ENCODE measurements at regions not wholly inside any gene's neighbourhood (a gene's known extent, or its start where the extent isn't known, plus 50 kb on each side); places are given as distances from the start of the nearest gene placed in this dataset.

GRCh38 chr15:91564631-91565030 is 288.9 kb upstream of the SLCO3A1 start:
- H3K27me3 Mint-ChIP-seq (ENCODE audit: insufficient read depth, low read depth, poor library complexity) = no peaks in the 10 kb centered on the region
- no peaks in the 10 kb centered on the region; the same call in 2 of the 3 replicates for H3K9me3 Mint-ChIP-seq
- no peak for TF ChIP-seq JUNB (IDR thresholded peaks at IDR 0.05; ENCODE audit: unreplicated experiment)
- TF ChIP-seq CTCF (conservative IDR thresholded peaks at IDR 0.05; ENCODE audit: low read depth in 2 of 2) = no peak
- TF ChIP-seq POLR2AphosphoS5 (IDR thresholded peaks at IDR 0.05; ENCODE audit: low read depth) = no peak
- TF ChIP-seq EZH2phosphoT487 (IDR thresholded peaks at IDR 0.05; ENCODE audit: unreplicated experiment) = no peak
- TF ChIP-seq CREB1 (CRISPR knock-in tag; IDR thresholded peaks at IDR 0.05; ENCODE audit: low read depth) = no peak
- TF ChIP-seq, protein P1, sequence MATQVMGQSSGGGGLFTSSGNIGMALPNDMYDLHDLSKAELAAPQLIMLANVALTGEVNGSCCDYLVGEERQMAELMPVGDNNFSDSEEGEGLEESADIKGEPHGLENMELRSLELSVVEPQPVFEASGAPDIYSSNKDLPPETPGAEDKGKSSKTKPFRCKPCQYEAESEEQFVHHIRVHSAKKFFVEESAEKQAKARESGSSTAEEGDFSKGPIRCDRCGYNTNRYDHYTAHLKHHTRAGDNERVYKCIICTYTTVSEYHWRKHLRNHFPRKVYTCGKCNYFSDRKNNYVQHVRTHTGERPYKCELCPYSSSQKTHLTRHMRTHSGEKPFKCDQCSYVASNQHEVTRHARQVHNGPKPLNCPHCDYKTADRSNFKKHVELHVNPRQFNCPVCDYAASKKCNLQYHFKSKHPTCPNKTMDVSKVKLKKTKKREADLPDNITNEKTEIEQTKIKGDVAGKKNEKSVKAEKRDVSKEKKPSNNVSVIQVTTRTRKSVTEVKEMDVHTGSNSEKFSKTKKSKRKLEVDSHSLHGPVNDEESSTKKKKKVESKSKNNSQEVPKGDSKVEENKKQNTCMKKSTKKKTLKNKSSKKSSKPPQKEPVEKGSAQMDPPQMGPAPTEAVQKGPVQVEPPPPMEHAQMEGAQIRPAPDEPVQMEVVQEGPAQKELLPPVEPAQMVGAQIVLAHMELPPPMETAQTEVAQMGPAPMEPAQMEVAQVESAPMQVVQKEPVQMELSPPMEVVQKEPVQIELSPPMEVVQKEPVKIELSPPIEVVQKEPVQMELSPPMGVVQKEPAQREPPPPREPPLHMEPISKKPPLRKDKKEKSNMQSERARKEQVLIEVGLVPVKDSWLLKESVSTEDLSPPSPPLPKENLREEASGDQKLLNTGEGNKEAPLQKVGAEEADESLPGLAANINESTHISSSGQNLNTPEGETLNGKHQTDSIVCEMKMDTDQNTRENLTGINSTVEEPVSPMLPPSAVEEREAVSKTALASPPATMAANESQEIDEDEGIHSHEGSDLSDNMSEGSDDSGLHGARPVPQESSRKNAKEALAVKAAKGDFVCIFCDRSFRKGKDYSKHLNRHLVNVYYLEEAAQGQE (IDR thresholded peaks at IDR 0.05; ENCODE audit: unreplicated experiment) = no peak
- no peak for TF ChIP-seq ETS1 (IDR thresholded peaks at IDR 0.05)
- TF ChIP-seq ZNF331 (CRISPR knock-in tag; IDR thresholded peaks at IDR 0.05; ENCODE audit: low read depth) = no peak
- no peak for TF ChIP-seq STAT1 (IDR thresholded peaks at IDR 0.05; ENCODE audit: unreplicated experiment)
- TF ChIP-seq EZH2 (IDR thresholded peaks at IDR 0.05; ENCODE audit: low read depth, unreplicated experiment) = no peak
- no peak for TF ChIP-seq ZNF114 (CRISPR knock-in tag; IDR thresholded peaks at IDR 0.05)
- TF ChIP-seq, protein P2, sequence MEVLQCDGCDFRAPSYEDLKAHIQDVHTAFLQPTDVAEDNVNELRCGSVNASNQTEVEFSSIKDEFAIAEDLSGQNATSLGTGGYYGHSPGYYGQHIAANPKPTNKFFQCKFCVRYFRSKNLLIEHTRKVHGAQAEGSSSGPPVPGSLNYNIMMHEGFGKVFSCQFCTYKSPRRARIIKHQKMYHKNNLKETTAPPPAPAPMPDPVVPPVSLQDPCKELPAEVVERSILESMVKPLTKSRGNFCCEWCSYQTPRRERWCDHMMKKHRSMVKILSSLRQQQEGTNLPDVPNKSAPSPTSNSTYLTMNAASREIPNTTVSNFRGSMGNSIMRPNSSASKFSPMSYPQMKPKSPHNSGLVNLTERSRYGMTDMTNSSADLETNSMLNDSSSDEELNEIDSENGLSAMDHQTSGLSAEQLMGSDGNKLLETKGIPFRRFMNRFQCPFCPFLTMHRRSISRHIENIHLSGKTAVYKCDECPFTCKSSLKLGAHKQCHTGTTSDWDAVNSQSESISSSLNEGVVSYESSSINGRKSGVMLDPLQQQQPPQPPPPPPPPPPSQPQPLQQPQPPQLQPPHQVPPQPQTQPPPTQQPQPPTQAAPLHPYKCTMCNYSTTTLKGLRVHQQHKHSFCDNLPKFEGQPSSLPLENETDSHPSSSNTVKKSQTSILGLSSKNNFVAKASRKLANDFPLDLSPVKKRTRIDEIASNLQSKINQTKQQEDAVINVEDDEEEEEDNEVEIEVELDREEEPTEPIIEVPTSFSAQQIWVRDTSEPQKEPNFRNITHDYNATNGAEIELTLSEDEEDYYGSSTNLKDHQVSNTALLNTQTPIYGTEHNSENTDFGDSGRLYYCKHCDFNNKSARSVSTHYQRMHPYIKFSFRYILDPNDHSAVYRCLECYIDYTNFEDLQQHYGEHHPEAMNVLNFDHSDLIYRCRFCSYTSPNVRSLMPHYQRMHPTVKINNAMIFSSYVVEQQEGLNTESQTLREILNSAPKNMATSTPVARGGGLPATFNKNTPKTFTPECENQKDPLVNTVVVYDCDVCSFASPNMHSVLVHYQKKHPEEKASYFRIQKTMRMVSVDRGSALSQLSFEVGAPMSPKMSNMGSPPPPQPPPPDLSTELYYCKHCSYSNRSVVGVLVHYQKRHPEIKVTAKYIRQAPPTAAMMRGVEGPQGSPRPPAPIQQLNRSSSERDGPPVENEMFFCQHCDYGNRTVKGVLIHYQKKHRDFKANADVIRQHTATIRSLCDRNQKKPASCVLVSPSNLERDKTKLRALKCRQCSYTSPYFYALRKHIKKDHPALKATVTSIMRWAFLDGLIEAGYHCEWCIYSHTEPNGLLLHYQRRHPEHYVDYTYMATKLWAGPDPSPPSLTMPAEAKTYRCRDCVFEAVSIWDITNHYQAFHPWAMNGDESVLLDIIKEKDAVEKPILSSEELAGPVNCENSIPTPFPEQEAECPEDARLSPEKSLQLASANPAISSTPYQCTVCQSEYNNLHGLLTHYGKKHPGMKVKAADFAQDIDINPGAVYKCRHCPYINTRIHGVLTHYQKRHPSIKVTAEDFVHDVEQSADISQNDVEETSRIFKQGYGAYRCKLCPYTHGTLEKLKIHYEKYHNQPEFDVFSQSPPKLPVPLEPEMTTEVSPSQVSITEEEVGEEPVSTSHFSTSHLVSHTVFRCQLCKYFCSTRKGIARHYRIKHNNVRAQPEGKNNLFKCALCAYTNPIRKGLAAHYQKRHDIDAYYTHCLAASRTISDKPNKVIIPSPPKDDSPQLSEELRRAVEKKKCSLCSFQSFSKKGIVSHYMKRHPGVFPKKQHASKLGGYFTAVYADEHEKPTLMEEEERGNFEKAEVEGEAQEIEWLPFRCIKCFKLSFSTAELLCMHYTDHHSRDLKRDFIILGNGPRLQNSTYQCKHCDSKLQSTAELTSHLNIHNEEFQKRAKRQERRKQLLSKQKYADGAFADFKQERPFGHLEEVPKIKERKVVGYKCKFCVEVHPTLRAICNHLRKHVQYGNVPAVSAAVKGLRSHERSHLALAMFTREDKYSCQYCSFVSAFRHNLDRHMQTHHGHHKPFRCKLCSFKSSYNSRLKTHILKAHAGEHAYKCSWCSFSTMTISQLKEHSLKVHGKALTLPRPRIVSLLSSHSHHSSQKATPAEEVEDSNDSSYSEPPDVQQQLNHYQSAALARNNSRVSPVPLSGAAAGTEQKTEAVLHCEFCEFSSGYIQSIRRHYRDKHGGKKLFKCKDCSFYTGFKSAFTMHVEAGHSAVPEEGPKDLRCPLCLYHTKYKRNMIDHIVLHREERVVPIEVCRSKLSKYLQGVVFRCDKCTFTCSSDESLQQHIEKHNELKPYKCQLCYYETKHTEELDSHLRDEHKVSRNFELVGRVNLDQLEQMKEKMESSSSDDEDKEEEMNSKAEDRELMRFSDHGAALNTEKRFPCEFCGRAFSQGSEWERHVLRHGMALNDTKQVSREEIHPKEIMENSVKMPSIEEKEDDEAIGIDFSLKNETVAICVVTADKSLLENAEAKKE (CRISPR knock-in tag; IDR thresholded peaks at IDR 0.05) = no peak
- TF ChIP-seq NANOG (IDR thresholded peaks at IDR 0.05; ENCODE audit: borderline replicate concordance) = no peak
- Histone ChIP-seq H3K79me2 (replicated peaks; ENCODE audit: insufficient read depth) (no peaks in the 10 kb centered on the region), H3F3A (replicated peaks; ENCODE audit: low read depth) (no peaks in the 10 kb centered on the region), H3K27ac (ENCODE audit: low read depth) (no peak overlapping the region), H4K20me1 (replicated peaks; ENCODE audit: insufficient read depth) (no peaks in the 10 kb centered on the region; the same call in 1 of the 2 replicates), H3K36me3 (ENCODE audit: insufficient read depth) (no peaks in the 10 kb centered on the region), H2AFZ (no peak overlapping the region), H3K9me2 (ENCODE audit: insufficient read depth) (peaks cover 5% of the 10 kb centered on the region; the same call in 1 of the 2 replicates), H3K4me1 (ENCODE audit: insufficient read depth) (no peaks in the 10 kb centered on the region), H3K27me3 (ENCODE audit: insufficient read depth) (no peaks in the 10 kb centered on the region), H3K4me3 (no peak overlapping the region), H3K4me2 (no peak overlapping the region)
- peaks cover 4% of the 10 kb centered on the region; the same call in 1 of the 3 replicates for H3K4me1 Mint-ChIP-seq
- ATAC-seq (no peak), DNase-seq (ENCODE audit: low spot score) (no peak)
- H3K27ac Mint-ChIP-seq = no peak overlapping the region
- H3K36me3 Mint-ChIP-seq (ENCODE audit: low read depth) = no peaks in the 10 kb centered on the region
- no peak overlapping the region for H3K4me3 Mint-ChIP-seq
